Smooth muscle cell (in vitro differentiated cells): ENCODE measurements at regions not wholly inside any gene's neighbourhood (a gene's known extent, or its start where the extent isn't known, plus 50 kb on each side); places are given as distances from the start of the nearest gene placed in this dataset.

Experiments used
- DNase-seq: peaks from one replicate; lab custom pipeline; 2025; ENCODE audit not compliant: unreplicated experiment; lab: John Stamatoyannopoulos, UW
- H2AFZ ChIP-seq: fragments of 200-600 bp; sonication (generic); 2 replicates; pipeline ENCODE4 v1.6.0; 2016; ENCODE audit warnings: antibody characterized with exemption, low read depth, mild to moderate bottlenecking
- H3F3A ChIP-seq: fragments of 200-600 bp; sonication (generic); 2 replicates; pipeline ENCODE4 v1.6.0; 2017; ENCODE audit warnings: antibody characterized with exemption, low read depth
- H3K27ac ChIP-seq: fragments of 200-600 bp; sonication (generic); 2 replicates; pipeline ENCODE4 v1.5.1; 2016; ENCODE audit warnings: low read depth, mild to moderate bottlenecking
- H3K27me3 ChIP-seq: fragments of 200-600 bp; sonication (generic); 2 replicates; pipeline ENCODE4 v1.6.1; 2016; ENCODE audit warnings: low read depth, mild to moderate bottlenecking
- H3K36me3 ChIP-seq: fragments of 200-600 bp; sonication (generic); 2 replicates; pipeline ENCODE4 v1.5.1; 2016; ENCODE audit warnings: low read depth
- H3K4me1 ChIP-seq: fragments of 200-600 bp; sonication (generic); 2 replicates; pipeline ENCODE4 v1.5.1; 2016; ENCODE audit warnings: low read depth
- H3K4me2 ChIP-seq: fragments of 200-600 bp; sonication (generic); 2 replicates; pipeline ENCODE4 v1.6.0; 2016; ENCODE audit warnings: mild to moderate bottlenecking
- H3K4me3 ChIP-seq: fragments of 200-600 bp; sonication (generic); 2 replicates; pipeline ENCODE4 v1.5.1; 2016; ENCODE audit warnings: mild to moderate bottlenecking
- H3K79me2 ChIP-seq: fragments of 200-600 bp; sonication (generic); 2 replicates; pipeline ENCODE4 v1.6.0; 2016; ENCODE audit warnings: low read depth, mild to moderate bottlenecking
- H3K9ac ChIP-seq: fragments of 200-600 bp; sonication (generic); 2 replicates; pipeline ENCODE4 v1.6.0; 2016; ENCODE audit warnings: low read depth
- H3K9me3 ChIP-seq: fragments of 200-600 bp; sonication (generic); replicated peaks from 2 replicates; pipeline ENCODE4 v1.5.1; 2016; ENCODE audit warnings: low read depth
- H4K20me1 ChIP-seq: fragments of 200-600 bp; sonication (generic); 2 replicates; pipeline ENCODE4 v1.6.0; 2016; ENCODE audit warnings: low read depth
- WGBS: methylation state at CpG from one replicate; pipeline ENCODE4 v1.1.7; 2016; ENCODE audit warnings: low lambda C conversion rate; 5-methylcytosine and 5-hydroxymethylcytosine counted together
- TF ChIP-seq, protein P1 (sequence below): fragments of 200-600 bp; sonication (generic); IDR thresholded peaks from 2 replicates; pipeline ENCODE4 v1.5.1; 2017; ENCODE audit warnings: borderline replicate concordance, mild to moderate bottlenecking, antibody characterized with exemption; ENCODE audit not compliant: insufficient read depth, poor library complexity, severe bottlenecking

DNA sequence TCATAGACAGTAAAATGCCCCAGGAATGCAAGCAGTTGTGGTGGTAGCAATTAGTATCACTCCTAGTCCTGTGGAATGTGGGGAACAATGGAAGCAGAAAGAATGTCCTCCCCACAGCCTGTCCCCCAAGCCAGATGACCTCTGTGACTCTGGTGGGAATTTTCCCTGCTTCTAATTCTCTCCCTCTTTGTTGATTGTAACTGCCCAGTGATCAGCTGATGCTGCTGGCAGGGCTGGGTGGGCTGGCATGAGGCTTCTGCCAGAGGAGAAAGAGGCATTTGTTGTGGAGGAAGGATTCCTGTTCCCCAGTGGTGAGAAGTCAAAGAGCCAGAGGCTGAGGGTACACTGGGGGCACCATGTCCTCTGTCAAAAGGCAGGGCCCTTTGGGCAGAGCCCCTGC, 116.7 kb upstream of the NCAM1 start:
- TF ChIP-seq, protein P1, sequence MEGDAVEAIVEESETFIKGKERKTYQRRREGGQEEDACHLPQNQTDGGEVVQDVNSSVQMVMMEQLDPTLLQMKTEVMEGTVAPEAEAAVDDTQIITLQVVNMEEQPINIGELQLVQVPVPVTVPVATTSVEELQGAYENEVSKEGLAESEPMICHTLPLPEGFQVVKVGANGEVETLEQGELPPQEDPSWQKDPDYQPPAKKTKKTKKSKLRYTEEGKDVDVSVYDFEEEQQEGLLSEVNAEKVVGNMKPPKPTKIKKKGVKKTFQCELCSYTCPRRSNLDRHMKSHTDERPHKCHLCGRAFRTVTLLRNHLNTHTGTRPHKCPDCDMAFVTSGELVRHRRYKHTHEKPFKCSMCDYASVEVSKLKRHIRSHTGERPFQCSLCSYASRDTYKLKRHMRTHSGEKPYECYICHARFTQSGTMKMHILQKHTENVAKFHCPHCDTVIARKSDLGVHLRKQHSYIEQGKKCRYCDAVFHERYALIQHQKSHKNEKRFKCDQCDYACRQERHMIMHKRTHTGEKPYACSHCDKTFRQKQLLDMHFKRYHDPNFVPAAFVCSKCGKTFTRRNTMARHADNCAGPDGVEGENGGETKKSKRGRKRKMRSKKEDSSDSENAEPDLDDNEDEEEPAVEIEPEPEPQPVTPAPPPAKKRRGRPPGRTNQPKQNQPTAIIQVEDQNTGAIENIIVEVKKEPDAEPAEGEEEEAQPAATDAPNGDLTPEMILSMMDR, result no peak
- H3K4me3 ChIP-seq, result no peak overlapping the region
- no peak overlapping the region for H3K9ac ChIP-seq

DNA sequence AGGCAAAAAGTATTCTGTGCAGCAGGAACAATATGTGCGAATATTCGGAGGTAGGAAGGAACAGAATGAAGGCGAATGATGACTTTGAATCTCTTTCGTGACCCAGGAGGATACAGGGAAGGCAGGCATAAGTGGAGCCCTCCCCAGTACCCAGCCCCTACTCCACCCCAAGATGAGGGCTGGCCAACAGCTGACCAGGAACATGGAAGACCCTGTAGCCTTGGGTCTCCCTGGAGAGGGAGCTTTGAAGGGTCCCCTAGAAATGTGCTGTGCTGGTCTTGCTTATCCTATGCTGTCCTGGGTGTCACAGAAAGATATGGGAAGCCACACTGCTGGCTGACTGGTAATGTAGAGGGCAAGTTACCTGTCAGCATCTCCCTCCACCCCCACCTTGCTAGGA, 113.7 kb upstream of the NCAM1 start:
- 96% methylated on average over 4 of the region's 4 CpGs for WGBS
- H3K79me2 ChIP-seq, result no peaks in the 10 kb centered on the region
- H4K20me1 ChIP-seq, result no peaks in the 10 kb centered on the region
- H3K36me3 ChIP-seq, result no peaks in the 10 kb centered on the region
- H3F3A ChIP-seq, result no peaks in the 10 kb centered on the region
- TF ChIP-seq, protein P1, result no peak
- H3K27ac ChIP-seq, result no peak overlapping the region
- H3K4me1 ChIP-seq, result peaks cover 3% of the 10 kb centered on the region
- H3K4me2 ChIP-seq, result no peak overlapping the region
- H3K9me3 ChIP-seq, result no peaks in the 10 kb centered on the region
- H3K27me3 ChIP-seq, result peaks cover 13% of the 10 kb centered on the region
- H2AFZ ChIP-seq, result no peak overlapping the region
- no peak overlapping the region for H3K4me3 ChIP-seq
- no peak for DNase-seq
- no peak overlapping the region for H3K9ac ChIP-seq

More for the DNA sequence above, 116.7 kb upstream of the NCAM1 start:
- no peak overlapping the region for H3K27ac ChIP-seq
- H3F3A ChIP-seq, result no peaks in the 10 kb centered on the region
- no peak for DNase-seq
- H3K36me3 ChIP-seq, result no peaks in the 10 kb centered on the region
- peaks cover 18% of the 10 kb centered on the region for H3K27me3 ChIP-seq
- peaks cover 3% of the 10 kb centered on the region for H3K4me1 ChIP-seq
- no peak overlapping the region for H2AFZ ChIP-seq
- no peaks in the 10 kb centered on the region for H3K9me3 ChIP-seq
- H4K20me1 ChIP-seq, result no peaks in the 10 kb centered on the region
- no peak overlapping the region for H3K4me2 ChIP-seq
- H3K79me2 ChIP-seq, result no peaks in the 10 kb centered on the region

DNA sequence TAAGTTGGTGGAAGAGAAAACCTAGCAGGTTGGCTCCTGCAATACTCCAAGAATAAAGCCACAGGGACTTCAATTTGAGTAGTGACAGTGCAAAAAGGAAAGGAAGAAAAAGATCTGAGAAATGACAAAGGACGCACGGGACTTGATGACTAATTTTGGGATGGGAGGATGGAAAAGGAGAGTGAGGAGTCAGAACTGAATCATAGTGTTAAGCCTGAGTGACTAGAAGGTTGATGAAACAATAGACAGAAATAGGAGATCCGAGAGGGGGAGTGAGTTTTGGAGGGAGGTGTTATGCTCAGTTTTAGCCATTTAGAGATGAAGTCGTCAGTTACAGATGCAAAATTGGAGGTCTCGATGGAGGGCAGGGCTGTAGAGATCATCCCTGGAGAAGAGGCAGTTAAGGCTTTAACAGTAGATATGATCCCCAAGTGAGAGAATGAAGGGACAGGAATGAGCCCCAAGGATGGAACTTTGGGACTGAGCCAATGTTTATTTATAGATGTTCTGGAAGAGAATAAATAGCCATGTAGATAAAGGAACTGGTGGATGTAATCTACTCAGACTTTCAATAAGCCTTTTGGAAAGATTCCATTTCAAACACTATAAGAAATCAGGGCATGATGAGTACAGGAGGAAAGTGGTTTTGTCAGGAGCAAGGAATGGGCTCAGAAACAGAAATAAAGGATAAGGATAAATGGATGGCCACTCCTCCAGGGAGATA, 108.9 kb upstream of the NCAM1 start:
- 64% methylated on average over 5 of the region's 5 CpGs for WGBS
- Histone ChIP-seq H3K27me3 (peaks cover 13% of the 10 kb centered on the region), H3K27ac (no peak overlapping the region), H4K20me1 (no peaks in the 10 kb centered on the region), H3K79me2 (no peaks in the 10 kb centered on the region), H3K36me3 (no peaks in the 10 kb centered on the region), H3F3A (no peaks in the 10 kb centered on the region), H3K9me3 (no peaks in the 10 kb centered on the region), H3K4me2 (no peak overlapping the region), H3K4me1 (no peaks in the 10 kb centered on the region), H3K9ac (no peak overlapping the region), H2AFZ (no peak overlapping the region), H3K4me3 (no peak overlapping the region)
- TF ChIP-seq, protein P1, result no peak
- no peak for DNase-seq

DNA sequence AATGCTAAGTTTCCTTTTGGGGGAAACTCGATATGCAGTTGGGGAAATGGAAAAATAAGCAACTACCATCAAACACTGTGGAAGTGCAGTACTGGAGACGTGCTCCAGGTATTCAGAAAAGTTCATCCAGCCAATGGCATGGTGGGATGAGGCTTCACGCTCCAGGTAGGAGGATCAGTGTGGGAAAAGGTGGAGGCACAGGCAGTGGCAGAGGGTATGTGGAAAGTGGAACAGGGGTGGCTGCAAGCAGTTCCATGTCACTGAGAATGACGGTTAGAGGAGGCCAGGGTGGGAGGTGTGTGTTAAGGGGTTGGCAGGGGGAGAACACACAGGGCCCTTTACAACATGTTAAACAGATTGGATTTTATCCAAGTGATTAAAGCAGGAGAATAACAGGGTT, 105.1 kb upstream of the NCAM1 start:
- no peak overlapping the region for H2AFZ ChIP-seq
- TF ChIP-seq, protein P1, result no peak
- no peaks in the 10 kb centered on the region for H3K4me1 ChIP-seq
- peaks cover 6% of the 10 kb centered on the region for H3K9me3 ChIP-seq
- no peaks in the 10 kb centered on the region for H3K79me2 ChIP-seq
- no peak overlapping the region for H3K27ac ChIP-seq
- 89% methylated on average over 4 of the region's 4 CpGs for WGBS
- no peak for DNase-seq
- no peak overlapping the region for H3K9ac ChIP-seq
- H3K4me2 ChIP-seq, result no peak overlapping the region
- no peaks in the 10 kb centered on the region for H4K20me1 ChIP-seq
- no peak overlapping the region for H3K4me3 ChIP-seq
- no peaks in the 10 kb centered on the region for H3K27me3 ChIP-seq
- H3K36me3 ChIP-seq, result no peaks in the 10 kb centered on the region
- no peaks in the 10 kb centered on the region for H3F3A ChIP-seq
